Thyroid gland (tissue), 4 donors: ENCODE measurements at regions not wholly inside any gene's neighbourhood (a gene's known extent, or its start where the extent isn't known, plus 50 kb on each side); places are given as distances from the start of the nearest gene placed in this dataset.

ENCODE experiments used
- DNase-seq, 2 donors: peaks; one replicate each; pipeline ENCODE4 v3.0.0-alpha.2; 2019
- H3K27ac ChIP-seq, 3 donors: fragments of 200-600 bp; sonication (generic); 1 replicate in 2 of 3; 2 replicates in 1 of 3; pipeline ENCODE4 v1.5.1; 2016 to 2019; ENCODE audit warnings: mild to moderate bottlenecking in 1 of 3, moderate library complexity in 1 of 3
- H3K27me3 ChIP-seq: fragments of 200-600 bp; sonication (generic); one replicate; pipeline ENCODE4 v1.5.1; 2019
- H3K36me3 ChIP-seq, 2 donors: fragments of 200-600 bp; sonication (generic); one replicate each; pipeline ENCODE4 v1.5.1; 2016 to 2019
- H3K4me1 ChIP-seq, 2 donors: fragments of 200-600 bp; sonication (generic); one replicate each; pipeline ENCODE4 v1.5.1; 2017 to 2019
- H3K4me3 ChIP-seq, 3 donors: fragments of 200-600 bp; sonication (generic); replicated peaks in 1 of 3; 1 replicate in 2 of 3; 2 replicates in 1 of 3; pipeline ENCODE4 v1.5.1; 2016; ENCODE audit warnings: mild to moderate bottlenecking in 1 of 3
- H3K9me3 ChIP-seq: fragments of 200-600 bp; sonication (generic); one replicate; pipeline ENCODE4 v1.5.1; 2017
- CTCF ChIP-seq, 6 experiments: fragments of 200-600 bp in 3 of 6; fragments of 450-650 bp in 3 of 6; sonication (generic) in 3 of 6; IDR thresholded peaks; one replicate each; pipeline ENCODE4 v1.5.1; 2016 to 2019; ENCODE audit warnings: antibody characterized with exemption in 6 of 6, mild to moderate bottlenecking in 2 of 6, inconsistent platforms in 1 of 6, moderate library complexity in 1 of 6
- POLR2A ChIP-seq, 2 donors: fragments of 450-650 bp; IDR thresholded peaks; one replicate each; pipeline ENCODE4 v1.6.1; 2017; ENCODE audit warnings: antibody characterized with exemption in 2 of 2, mild to moderate bottlenecking in 2 of 2, moderate library complexity in 1 of 2
- WGBS, 2 donors: methylation state at CpG; one replicate each; pipeline ENCODE4 v1.1.5; 2017; 5-methylcytosine and 5-hydroxymethylcytosine counted together
- intact Hi-C: fragments of 100-400 bp; cut with DNase I; formaldehyde crosslinking; loops from one replicate; pipeline ENCODE4 v1.15.1; 2023

- DNase-seq: peak; percentile 30 to 35
- Histone ChIP-seq H3K4me3 (no peak overlapping the region), H3K9me3 (no peaks in the 10 kb centered on the region), H3K27ac (no peak overlapping the region), H3K27me3 (no peaks in the 10 kb centered on the region), H3K36me3 (no peaks in the 10 kb centered on the region), H3K4me1 (no peaks in the 10 kb centered on the region)
- TF ChIP-seq CTCF (IDR thresholded peaks at IDR 0.05) (no peak), POLR2A (IDR thresholded peaks at IDR 0.05) (no peak)
- intact Hi-C loops: no loop called here
- 38 to 59% methylated on average over 4 to 6 of the region's 6 CpGs for WGBS, 2 donors
These were observed 150.8 kb downstream of the RBMX2 start for GRCh38 chrX:130552444-130553073.

- intact Hi-C loops: no loop called here
- Histone ChIP-seq H3K36me3 (no peaks in the 10 kb centered on the region), H3K9me3 (no peaks in the 10 kb centered on the region), H3K27ac (no peak overlapping the region), H3K4me3 (no peak overlapping the region), H3K4me1 (no peaks in the 10 kb centered on the region), H3K27me3 (no peaks in the 10 kb centered on the region)
- no peak for DNase-seq
- TF ChIP-seq POLR2A (IDR thresholded peaks at IDR 0.05) (no peak), CTCF (IDR thresholded peaks at IDR 0.05) (no peak)
- WGBS, 2 donors: 80% methylated on average over 3 of the region's 3 CpGs
These were observed 153.6 kb downstream of the RBMX2 start for GRCh38 chrX:130555341-130555740.

- 65 to 77% methylated on average over 3 of the region's 3 CpGs for WGBS, 2 donors
- no peak for TF ChIP-seq CTCF (IDR thresholded peaks at IDR 0.05)
- no peak for TF ChIP-seq POLR2A (IDR thresholded peaks at IDR 0.05)
These were observed 154.0 kb downstream of the RBMX2 start for GRCh38 chrX:130555757-130556156.

GRCh38 chrX:130556951-130557350 is 155.2 kb downstream of the RBMX2 start:
- DNase-seq: no peak
- intact Hi-C loops: no loop called here
- Histone ChIP-seq H3K9me3 (no peaks in the 10 kb centered on the region), H3K36me3 (no peaks in the 10 kb centered on the region), H3K27ac (no peak overlapping the region), H3K4me3 (no peak overlapping the region), H3K27me3 (no peaks in the 10 kb centered on the region), H3K4me1 (no peaks in the 10 kb centered on the region)
- 100% methylated on average over 1 of the region's 1 CpG for WGBS, 2 donors
- TF ChIP-seq CTCF (IDR thresholded peaks at IDR 0.05): no peak
- TF ChIP-seq POLR2A (IDR thresholded peaks at IDR 0.05): no peak

More at GRCh38 chrX:130555757-130556156, 154.0 kb downstream of the RBMX2 start:
- Histone ChIP-seq H3K27me3 (no peaks in the 10 kb centered on the region), H3K4me1 (no peaks in the 10 kb centered on the region), H3K9me3 (no peaks in the 10 kb centered on the region), H3K4me3 (no peak overlapping the region), H3K27ac (no peak overlapping the region), H3K36me3 (no peaks in the 10 kb centered on the region)
- intact Hi-C loops: no loop called here
- no peak for DNase-seq

- TF ChIP-seq POLR2A (IDR thresholded peaks at IDR 0.05): no peak
- no peak for TF ChIP-seq CTCF (IDR thresholded peaks at IDR 0.05)
- no peak overlapping the region for H3K4me3 ChIP-seq
- H3K27ac ChIP-seq: no peak overlapping the region
- no peaks in the 10 kb centered on the region for H3K4me1 ChIP-seq
- intact Hi-C loops: no loop called here
- H3K36me3 ChIP-seq: no peaks in the 10 kb centered on the region
- no peaks in the 10 kb centered on the region for H3K27me3 ChIP-seq
- H3K9me3 ChIP-seq: no peaks in the 10 kb centered on the region
- whole genome bisulfite sequencing, 2 donors: 69 to 76% methylated on average over 4 to 5 of the region's 5 CpGs
- no peak for DNase-seq
These were observed 158.8 kb downstream of the RBMX2 start for GRCh38 chrX:130560544-130560943.
